ENCODE measurements at regions not wholly inside any gene's neighbourhood (a gene's known extent, or its start where the extent isn't known, plus 50 kb on each side); places are given as distances from the start of the nearest gene placed in this dataset.
A peak's percentile ranks its signal among the peaks of the same experiment; 100 is the strongest.

DNA sequence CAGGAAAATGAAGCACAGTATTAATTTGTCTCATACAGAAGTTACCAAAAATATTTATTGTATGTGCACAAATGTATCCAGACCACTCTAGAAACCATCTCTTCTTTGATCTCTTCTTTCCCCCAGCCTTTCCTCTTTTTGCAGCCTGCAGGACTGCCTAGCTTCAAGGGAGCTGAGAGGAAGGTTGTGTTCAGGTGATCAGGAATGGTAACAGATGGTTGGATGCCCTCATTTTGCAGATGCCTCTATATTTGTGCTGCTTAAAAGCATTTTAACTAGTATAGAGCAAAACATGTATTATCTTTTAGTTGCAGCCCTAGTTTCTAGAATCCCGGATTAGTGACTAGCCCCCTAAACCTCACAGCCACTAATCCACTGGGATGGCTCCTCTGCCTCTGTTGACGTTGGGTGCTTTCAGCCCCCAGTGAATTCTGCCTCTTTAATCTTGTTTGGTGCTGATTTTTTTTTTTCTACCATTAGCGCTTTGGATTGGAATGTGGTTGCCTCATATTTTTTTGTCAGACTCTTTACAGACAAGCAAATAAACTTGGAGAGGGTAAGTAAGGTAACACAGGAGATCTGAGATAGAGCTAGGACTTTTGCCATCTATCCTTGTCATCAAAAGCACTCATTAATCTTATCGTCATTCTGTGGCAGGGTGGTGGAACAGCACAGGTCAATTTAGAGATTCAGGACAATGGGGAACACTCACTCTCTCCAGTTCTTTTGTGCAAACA, 103.8 kb upstream of the NDUFV2 start:
- Histone ChIP-seq H3K4me3 (replicated peaks in 1 of 2; ENCODE audit: low read depth in 1 of 2, low read length in 2 of 2) (no peak overlapping the region), H3K9ac (ENCODE audit: low read length) (no peak overlapping the region), H3K9me3 (ENCODE audit: control insufficient read depth in 1 of 2, insufficient read depth in 1 of 2, low read depth in 1 of 2, low read length in 2 of 2) (no peaks in the 10 kb centered on the region), H3K79me2 (ENCODE audit: insufficient read depth, low read length) (no peaks in the 10 kb centered on the region), H4K20me1 (ENCODE audit: insufficient read depth) (no peaks in the 10 kb centered on the region), H3K4me2 (ENCODE audit: low read length) (no peak overlapping the region), H3K27ac (ENCODE audit: low read depth, low read length) (no peak overlapping the region), H3K9me2 (ENCODE audit: insufficient read depth) (no peaks in the 10 kb centered on the region), H3K36me3 (ENCODE audit: control insufficient read depth in 1 of 2, insufficient read depth in 2 of 2, low read length in 2 of 2) (no peaks in the 10 kb centered on the region), H2AFZ (ENCODE audit: low read depth, low read length, poor library complexity, severe bottlenecking) (peak overlapping the region; percentile 18), H3K27me3 (ENCODE audit: insufficient read depth, low read length) (no peaks in the 10 kb centered on the region), H3K4me1 (ENCODE audit: control insufficient read depth in 1 of 2, insufficient read depth in 2 of 2, low read length in 2 of 2) (peaks cover 0 to 31% of the 10 kb centered on the region in 2 experiments; a peak in 2 of 4 replicates)
- ChIA-PET POLR2A (interaction anchor here (1.5 kb wide), 1 partner anchor 15 kb away, joined by 6 read pairs; no protein-coding TSS in a partner anchor), CTCF (no interaction called here), RAD21 (ENCODE audit: low non-redundant PET in 1 of 2, low total read pairs in 2 of 2, uncharacterized antibody in 2 of 2, unreplicated experiment in 2 of 2) (no interaction called here)
- no peak for ATAC-seq
- no peak for DNase-seq (ENCODE audit: low read depth, low spot score)
- intact Hi-C loops (cut with micrococcal nuclease), result loop anchor here (10.0 kb wide), 1 partner anchor 516 kb away; no protein-coding TSS in a partner anchor
- BruUV-seq (replicated peaks), result no TSS peak
- TF ChIP-seq CBX3 (IDR thresholded peaks at IDR 0.05; ENCODE audit: low read depth) (no peak), YY1 (IDR thresholded peaks at IDR 0.05; ENCODE audit: extremely low read depth, insufficient replicate concordance, low read depth, low read length) (no peak), ELF1 (IDR thresholded peaks at IDR 0.05; ENCODE audit: borderline replicate concordance, low read depth) (no peak), EZH2phosphoT487 (IDR thresholded peaks at IDR 0.05; ENCODE audit: borderline replicate concordance) (no peak), SP1 (IDR thresholded peaks at IDR 0.05; ENCODE audit: low read depth) (no peak), ZFX (IDR thresholded peaks at IDR 0.05) (no peak), ZNF274 (IDR thresholded peaks at IDR 0.05; ENCODE audit: low read depth, low read length) (no peak), EGR1 (IDR thresholded peaks at IDR 0.05; ENCODE audit: low read depth) (no peak), SIN3A (IDR thresholded peaks at IDR 0.05; ENCODE audit: low read depth) (no peak), TCF7L2 (IDR thresholded peaks at IDR 0.05; ENCODE audit: borderline replicate concordance, extremely low read depth, insufficient read depth, insufficient read length) (no peak)
- TF ChIP-seq, protein P1, sequence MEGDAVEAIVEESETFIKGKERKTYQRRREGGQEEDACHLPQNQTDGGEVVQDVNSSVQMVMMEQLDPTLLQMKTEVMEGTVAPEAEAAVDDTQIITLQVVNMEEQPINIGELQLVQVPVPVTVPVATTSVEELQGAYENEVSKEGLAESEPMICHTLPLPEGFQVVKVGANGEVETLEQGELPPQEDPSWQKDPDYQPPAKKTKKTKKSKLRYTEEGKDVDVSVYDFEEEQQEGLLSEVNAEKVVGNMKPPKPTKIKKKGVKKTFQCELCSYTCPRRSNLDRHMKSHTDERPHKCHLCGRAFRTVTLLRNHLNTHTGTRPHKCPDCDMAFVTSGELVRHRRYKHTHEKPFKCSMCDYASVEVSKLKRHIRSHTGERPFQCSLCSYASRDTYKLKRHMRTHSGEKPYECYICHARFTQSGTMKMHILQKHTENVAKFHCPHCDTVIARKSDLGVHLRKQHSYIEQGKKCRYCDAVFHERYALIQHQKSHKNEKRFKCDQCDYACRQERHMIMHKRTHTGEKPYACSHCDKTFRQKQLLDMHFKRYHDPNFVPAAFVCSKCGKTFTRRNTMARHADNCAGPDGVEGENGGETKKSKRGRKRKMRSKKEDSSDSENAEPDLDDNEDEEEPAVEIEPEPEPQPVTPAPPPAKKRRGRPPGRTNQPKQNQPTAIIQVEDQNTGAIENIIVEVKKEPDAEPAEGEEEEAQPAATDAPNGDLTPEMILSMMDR (IDR thresholded peaks at IDR 0.05 in 2 of 3, conservative IDR thresholded peaks at IDR 0.05 in 1 of 3; ENCODE audit: borderline replicate concordance in 1 of 3, insufficient read depth in 1 of 3, low read depth in 2 of 3, low read length in 2 of 3), result no peak
- TF ChIP-seq, protein P2, sequence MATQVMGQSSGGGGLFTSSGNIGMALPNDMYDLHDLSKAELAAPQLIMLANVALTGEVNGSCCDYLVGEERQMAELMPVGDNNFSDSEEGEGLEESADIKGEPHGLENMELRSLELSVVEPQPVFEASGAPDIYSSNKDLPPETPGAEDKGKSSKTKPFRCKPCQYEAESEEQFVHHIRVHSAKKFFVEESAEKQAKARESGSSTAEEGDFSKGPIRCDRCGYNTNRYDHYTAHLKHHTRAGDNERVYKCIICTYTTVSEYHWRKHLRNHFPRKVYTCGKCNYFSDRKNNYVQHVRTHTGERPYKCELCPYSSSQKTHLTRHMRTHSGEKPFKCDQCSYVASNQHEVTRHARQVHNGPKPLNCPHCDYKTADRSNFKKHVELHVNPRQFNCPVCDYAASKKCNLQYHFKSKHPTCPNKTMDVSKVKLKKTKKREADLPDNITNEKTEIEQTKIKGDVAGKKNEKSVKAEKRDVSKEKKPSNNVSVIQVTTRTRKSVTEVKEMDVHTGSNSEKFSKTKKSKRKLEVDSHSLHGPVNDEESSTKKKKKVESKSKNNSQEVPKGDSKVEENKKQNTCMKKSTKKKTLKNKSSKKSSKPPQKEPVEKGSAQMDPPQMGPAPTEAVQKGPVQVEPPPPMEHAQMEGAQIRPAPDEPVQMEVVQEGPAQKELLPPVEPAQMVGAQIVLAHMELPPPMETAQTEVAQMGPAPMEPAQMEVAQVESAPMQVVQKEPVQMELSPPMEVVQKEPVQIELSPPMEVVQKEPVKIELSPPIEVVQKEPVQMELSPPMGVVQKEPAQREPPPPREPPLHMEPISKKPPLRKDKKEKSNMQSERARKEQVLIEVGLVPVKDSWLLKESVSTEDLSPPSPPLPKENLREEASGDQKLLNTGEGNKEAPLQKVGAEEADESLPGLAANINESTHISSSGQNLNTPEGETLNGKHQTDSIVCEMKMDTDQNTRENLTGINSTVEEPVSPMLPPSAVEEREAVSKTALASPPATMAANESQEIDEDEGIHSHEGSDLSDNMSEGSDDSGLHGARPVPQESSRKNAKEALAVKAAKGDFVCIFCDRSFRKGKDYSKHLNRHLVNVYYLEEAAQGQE (IDR thresholded peaks at IDR 0.05; ENCODE audit: low read depth), result no peak
- TF ChIP-seq, protein P3, sequence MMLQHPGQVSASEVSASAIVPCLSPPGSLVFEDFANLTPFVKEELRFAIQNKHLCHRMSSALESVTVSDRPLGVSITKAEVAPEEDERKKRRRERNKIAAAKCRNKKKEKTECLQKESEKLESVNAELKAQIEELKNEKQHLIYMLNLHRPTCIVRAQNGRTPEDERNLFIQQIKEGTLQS (IDR thresholded peaks at IDR 0.05), result no peak
- TF ChIP-seq, protein P4, sequence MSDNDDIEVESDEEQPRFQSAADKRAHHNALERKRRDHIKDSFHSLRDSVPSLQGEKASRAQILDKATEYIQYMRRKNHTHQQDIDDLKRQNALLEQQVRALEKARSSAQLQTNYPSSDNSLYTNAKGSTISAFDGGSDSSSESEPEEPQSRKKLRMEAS (IDR thresholded peaks at IDR 0.05), result no peak

Data from HCT116 (cell line).